OCI-LY7 (cell line): ENCODE measurements at regions not wholly inside any gene's neighbourhood (a gene's known extent, or its start where the extent isn't known, plus 50 kb on each side); places are given as distances from the start of the nearest gene placed in this dataset.

ENCODE experiments used
- CTCF ChIP-seq: fragments of 200-600 bp; sonication (generic); conservative IDR thresholded peaks from 2 replicates; pipeline ENCODE4 v1.5.1; 2014; ENCODE audit warnings: mild to moderate bottlenecking, antibody characterized with exemption, low read length, moderate library complexity, mixed read lengths
- EZH2phosphoT487 ChIP-seq: fragments of 200-600 bp; sonication (generic); IDR thresholded peaks from 2 replicates; pipeline ENCODE4 v1.6.1; 2018; ENCODE audit warnings: low read depth, borderline replicate concordance, mild to moderate bottlenecking, mixed run types, antibody characterized with exemption, low read length, moderate library complexity, mixed read lengths

GRCh38 chr3:55175423-55175822 is 247.6 kb upstream of the LRTM1 start:
- TF ChIP-seq CTCF, result no peak
- no peak for TF ChIP-seq EZH2phosphoT487
